GM23338 (cell line): ENCODE measurements at regions not wholly inside any gene's neighbourhood (a gene's known extent, or its start where the extent isn't known, plus 50 kb on each side); places are given as distances from the start of the nearest gene placed in this dataset.

Source experiments
- ATAC-seq: fragments of 200-7000 bp; cut with Tn5 transposase; 3 replicates; pipeline ENCODE4 v1.9.1; 2020
- DNase-seq: peaks from one replicate; pipeline ENCODE4 v3.0.0-alpha.2; 2015; ENCODE audit warnings: low spot score
- H2AFZ ChIP-seq: fragments of 200-600 bp; sonication (generic); 2 replicates; pipeline ENCODE4 v1.8.0; 2016; ENCODE audit warnings: antibody characterized with exemption, mild to moderate bottlenecking, moderate library complexity
- H3F3A ChIP-seq: fragments of 200-600 bp; sonication (generic); replicated peaks from 2 replicates; pipeline ENCODE4 v1.8.0; 2017; ENCODE audit warnings: antibody characterized with exemption, mixed run types, low read depth
- H3K27ac ChIP-seq: fragments of 200-600 bp; sonication (generic); 2 replicates; pipeline ENCODE4 v1.6.1; 2016; ENCODE audit warnings: low read depth
- H3K27me3 ChIP-seq: fragments of 200-600 bp; sonication (generic); 2 replicates; pipeline ENCODE4 v1.8.0; 2016; ENCODE audit warnings: mild to moderate bottlenecking, mixed run types, moderate library complexity; ENCODE audit not compliant: insufficient read depth
- H3K36me3 ChIP-seq: fragments of 200-600 bp; sonication (generic); 2 replicates; pipeline ENCODE4 v1.8.0; 2016; ENCODE audit warnings: mild to moderate bottlenecking; ENCODE audit not compliant: insufficient read depth
- H3K4me1 ChIP-seq: fragments of 200-600 bp; sonication (generic); 2 replicates; pipeline ENCODE4 v1.8.0; 2016; ENCODE audit warnings: mild to moderate bottlenecking, moderate library complexity; ENCODE audit not compliant: insufficient read depth
- H3K4me2 ChIP-seq: fragments of 200-600 bp; sonication (generic); 2 replicates; pipeline ENCODE4 v1.7.1; 2017; ENCODE audit warnings: mixed run types
- H3K4me3 ChIP-seq: fragments of 200-600 bp; sonication (generic); 2 replicates; pipeline ENCODE4 v1.6.1; 2016; ENCODE audit warnings: mixed run types
- H3K79me2 ChIP-seq: fragments of 200-600 bp; sonication (generic); replicated peaks from 2 replicates; pipeline ENCODE4 v1.8.0; 2017; ENCODE audit warnings: mild to moderate bottlenecking; ENCODE audit not compliant: insufficient read depth
- H3K9me2 ChIP-seq: fragments of 200-600 bp; sonication (generic); 2 replicates; pipeline ENCODE4 v1.8.0; 2017; ENCODE audit not compliant: insufficient read depth
- H4K20me1 ChIP-seq: fragments of 200-600 bp; sonication (generic); replicated peaks from 2 replicates; pipeline ENCODE4 v1.8.0; 2017; ENCODE audit warnings: mild to moderate bottlenecking; ENCODE audit not compliant: insufficient read depth
- H3K27ac Mint-ChIP-seq: 2 replicates; pipeline ENCODE4 v1.8.0; 2020; ENCODE audit warnings: inconsistent platforms, mild to moderate bottlenecking, moderate library complexity, mixed read lengths
- H3K27me3 Mint-ChIP-seq: 3 replicates; pipeline ENCODE4 v1.8.0; 2022; ENCODE audit warnings: low read depth, mild to moderate bottlenecking, moderate library complexity, mixed read lengths, inconsistent platforms; ENCODE audit not compliant: insufficient read depth, poor library complexity
- H3K36me3 Mint-ChIP-seq: 3 replicates; pipeline ENCODE4 v1.8.0; 2021; ENCODE audit warnings: low read depth, mild to moderate bottlenecking, inconsistent platforms, moderate library complexity, mixed read lengths
- H3K4me1 Mint-ChIP-seq: 3 replicates; pipeline ENCODE4 v1.8.0; 2020; ENCODE audit warnings: mild to moderate bottlenecking, inconsistent platforms, mixed read lengths
- H3K4me3 Mint-ChIP-seq: 3 replicates; pipeline ENCODE4 v1.8.0; 2021; ENCODE audit warnings: moderate library complexity, mild to moderate bottlenecking, inconsistent platforms, mixed read lengths
- H3K9me3 Mint-ChIP-seq: 3 replicates; pipeline ENCODE4 v1.8.0; 2020; ENCODE audit warnings: moderate library complexity, mild to moderate bottlenecking, inconsistent platforms, mixed read lengths
- CREB1 ChIP-seq: fragments of 250-450 bp; sonication (Bioruptor Pico); IDR thresholded peaks from 2 replicates; pipeline ENCODE4 v1.5.0; 2020; ENCODE audit warnings: low read depth, mild to moderate bottlenecking, moderate library complexity
- EZH2 ChIP-seq: fragments of 200-600 bp; sonication (generic); IDR thresholded peaks from one replicate; pipeline ENCODE4 v1.8.0; 2017; ENCODE audit warnings: antibody characterized with exemption, mild to moderate bottlenecking, low read depth; ENCODE audit not compliant: unreplicated experiment
- EZH2phosphoT487 ChIP-seq: fragments of 200-600 bp; sonication (generic); IDR thresholded peaks from one replicate; pipeline ENCODE4 v1.8.1; 2018; ENCODE audit warnings: antibody characterized with exemption; ENCODE audit not compliant: unreplicated experiment
- JUNB ChIP-seq: IDR thresholded peaks from one replicate; pipeline ENCODE4 v1.6.1; 2016; ENCODE audit warnings: antibody characterized with exemption; ENCODE audit not compliant: unreplicated experiment
- POLR2AphosphoS5 ChIP-seq: IDR thresholded peaks from 2 replicates; pipeline ENCODE4 v1.6.1; 2016; ENCODE audit warnings: antibody characterized with exemption, low read depth
- STAT1 ChIP-seq: IDR thresholded peaks from one replicate; pipeline ENCODE4 v1.6.1; 2016; ENCODE audit warnings: antibody characterized with exemption; ENCODE audit not compliant: unreplicated experiment
- ZNF114 ChIP-seq: fragments of 250-450 bp; sonication (Bioruptor Pico); IDR thresholded peaks from 2 replicates; pipeline ENCODE4 v1.5.0; 2020; ENCODE audit warnings: mild to moderate bottlenecking, moderate library complexity
- ZNF331 ChIP-seq: fragments of 250-450 bp; sonication (Bioruptor Pico); IDR thresholded peaks from 2 replicates; pipeline ENCODE4 v1.5.0; 2020; ENCODE audit warnings: low read depth, mild to moderate bottlenecking, moderate library complexity
- TF ChIP-seq, protein P1 (sequence below): fragments of 250-450 bp; sonication (Bioruptor Pico); IDR thresholded peaks from 2 replicates; pipeline ENCODE4 v1.5.0; 2020; ENCODE audit warnings: mild to moderate bottlenecking, moderate library complexity
- TF ChIP-seq, protein P2 (sequence below): IDR thresholded peaks from 2 replicates; pipeline ENCODE4 v1.6.1; 2016; ENCODE audit warnings: antibody characterized with exemption
- TF ChIP-seq, protein P3 (sequence below): IDR thresholded peaks from one replicate; pipeline ENCODE4 v1.6.1; 2018; ENCODE audit warnings: antibody characterized with exemption; ENCODE audit not compliant: unreplicated experiment

DNA sequence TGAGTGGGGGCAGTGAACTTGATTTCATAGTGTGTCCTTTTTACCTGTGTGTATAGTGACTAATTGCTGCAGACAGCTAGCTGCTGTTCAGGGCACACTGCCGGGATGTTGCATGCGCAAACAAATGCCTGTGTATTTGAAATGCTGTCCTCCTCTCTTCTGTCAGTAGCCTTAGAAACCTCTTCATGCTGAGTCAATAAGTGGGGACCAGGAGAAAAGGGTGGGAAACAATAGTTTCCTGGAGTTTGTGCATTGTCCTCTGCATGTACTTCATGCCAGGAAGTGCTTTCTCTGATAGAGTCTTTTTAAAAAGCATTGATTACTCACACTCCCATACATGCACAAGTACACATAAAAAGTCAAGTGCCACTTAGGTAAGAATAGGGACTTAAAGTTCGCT is 1183.7 kb upstream of the CELF2 start (continued):
- TF ChIP-seq, protein P1, sequence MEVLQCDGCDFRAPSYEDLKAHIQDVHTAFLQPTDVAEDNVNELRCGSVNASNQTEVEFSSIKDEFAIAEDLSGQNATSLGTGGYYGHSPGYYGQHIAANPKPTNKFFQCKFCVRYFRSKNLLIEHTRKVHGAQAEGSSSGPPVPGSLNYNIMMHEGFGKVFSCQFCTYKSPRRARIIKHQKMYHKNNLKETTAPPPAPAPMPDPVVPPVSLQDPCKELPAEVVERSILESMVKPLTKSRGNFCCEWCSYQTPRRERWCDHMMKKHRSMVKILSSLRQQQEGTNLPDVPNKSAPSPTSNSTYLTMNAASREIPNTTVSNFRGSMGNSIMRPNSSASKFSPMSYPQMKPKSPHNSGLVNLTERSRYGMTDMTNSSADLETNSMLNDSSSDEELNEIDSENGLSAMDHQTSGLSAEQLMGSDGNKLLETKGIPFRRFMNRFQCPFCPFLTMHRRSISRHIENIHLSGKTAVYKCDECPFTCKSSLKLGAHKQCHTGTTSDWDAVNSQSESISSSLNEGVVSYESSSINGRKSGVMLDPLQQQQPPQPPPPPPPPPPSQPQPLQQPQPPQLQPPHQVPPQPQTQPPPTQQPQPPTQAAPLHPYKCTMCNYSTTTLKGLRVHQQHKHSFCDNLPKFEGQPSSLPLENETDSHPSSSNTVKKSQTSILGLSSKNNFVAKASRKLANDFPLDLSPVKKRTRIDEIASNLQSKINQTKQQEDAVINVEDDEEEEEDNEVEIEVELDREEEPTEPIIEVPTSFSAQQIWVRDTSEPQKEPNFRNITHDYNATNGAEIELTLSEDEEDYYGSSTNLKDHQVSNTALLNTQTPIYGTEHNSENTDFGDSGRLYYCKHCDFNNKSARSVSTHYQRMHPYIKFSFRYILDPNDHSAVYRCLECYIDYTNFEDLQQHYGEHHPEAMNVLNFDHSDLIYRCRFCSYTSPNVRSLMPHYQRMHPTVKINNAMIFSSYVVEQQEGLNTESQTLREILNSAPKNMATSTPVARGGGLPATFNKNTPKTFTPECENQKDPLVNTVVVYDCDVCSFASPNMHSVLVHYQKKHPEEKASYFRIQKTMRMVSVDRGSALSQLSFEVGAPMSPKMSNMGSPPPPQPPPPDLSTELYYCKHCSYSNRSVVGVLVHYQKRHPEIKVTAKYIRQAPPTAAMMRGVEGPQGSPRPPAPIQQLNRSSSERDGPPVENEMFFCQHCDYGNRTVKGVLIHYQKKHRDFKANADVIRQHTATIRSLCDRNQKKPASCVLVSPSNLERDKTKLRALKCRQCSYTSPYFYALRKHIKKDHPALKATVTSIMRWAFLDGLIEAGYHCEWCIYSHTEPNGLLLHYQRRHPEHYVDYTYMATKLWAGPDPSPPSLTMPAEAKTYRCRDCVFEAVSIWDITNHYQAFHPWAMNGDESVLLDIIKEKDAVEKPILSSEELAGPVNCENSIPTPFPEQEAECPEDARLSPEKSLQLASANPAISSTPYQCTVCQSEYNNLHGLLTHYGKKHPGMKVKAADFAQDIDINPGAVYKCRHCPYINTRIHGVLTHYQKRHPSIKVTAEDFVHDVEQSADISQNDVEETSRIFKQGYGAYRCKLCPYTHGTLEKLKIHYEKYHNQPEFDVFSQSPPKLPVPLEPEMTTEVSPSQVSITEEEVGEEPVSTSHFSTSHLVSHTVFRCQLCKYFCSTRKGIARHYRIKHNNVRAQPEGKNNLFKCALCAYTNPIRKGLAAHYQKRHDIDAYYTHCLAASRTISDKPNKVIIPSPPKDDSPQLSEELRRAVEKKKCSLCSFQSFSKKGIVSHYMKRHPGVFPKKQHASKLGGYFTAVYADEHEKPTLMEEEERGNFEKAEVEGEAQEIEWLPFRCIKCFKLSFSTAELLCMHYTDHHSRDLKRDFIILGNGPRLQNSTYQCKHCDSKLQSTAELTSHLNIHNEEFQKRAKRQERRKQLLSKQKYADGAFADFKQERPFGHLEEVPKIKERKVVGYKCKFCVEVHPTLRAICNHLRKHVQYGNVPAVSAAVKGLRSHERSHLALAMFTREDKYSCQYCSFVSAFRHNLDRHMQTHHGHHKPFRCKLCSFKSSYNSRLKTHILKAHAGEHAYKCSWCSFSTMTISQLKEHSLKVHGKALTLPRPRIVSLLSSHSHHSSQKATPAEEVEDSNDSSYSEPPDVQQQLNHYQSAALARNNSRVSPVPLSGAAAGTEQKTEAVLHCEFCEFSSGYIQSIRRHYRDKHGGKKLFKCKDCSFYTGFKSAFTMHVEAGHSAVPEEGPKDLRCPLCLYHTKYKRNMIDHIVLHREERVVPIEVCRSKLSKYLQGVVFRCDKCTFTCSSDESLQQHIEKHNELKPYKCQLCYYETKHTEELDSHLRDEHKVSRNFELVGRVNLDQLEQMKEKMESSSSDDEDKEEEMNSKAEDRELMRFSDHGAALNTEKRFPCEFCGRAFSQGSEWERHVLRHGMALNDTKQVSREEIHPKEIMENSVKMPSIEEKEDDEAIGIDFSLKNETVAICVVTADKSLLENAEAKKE, result no peak
- TF ChIP-seq POLR2AphosphoS5, result no peak
- TF ChIP-seq, protein P2, sequence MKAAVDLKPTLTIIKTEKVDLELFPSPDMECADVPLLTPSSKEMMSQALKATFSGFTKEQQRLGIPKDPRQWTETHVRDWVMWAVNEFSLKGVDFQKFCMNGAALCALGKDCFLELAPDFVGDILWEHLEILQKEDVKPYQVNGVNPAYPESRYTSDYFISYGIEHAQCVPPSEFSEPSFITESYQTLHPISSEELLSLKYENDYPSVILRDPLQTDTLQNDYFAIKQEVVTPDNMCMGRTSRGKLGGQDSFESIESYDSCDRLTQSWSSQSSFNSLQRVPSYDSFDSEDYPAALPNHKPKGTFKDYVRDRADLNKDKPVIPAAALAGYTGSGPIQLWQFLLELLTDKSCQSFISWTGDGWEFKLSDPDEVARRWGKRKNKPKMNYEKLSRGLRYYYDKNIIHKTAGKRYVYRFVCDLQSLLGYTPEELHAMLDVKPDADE, result no peak

DNA sequence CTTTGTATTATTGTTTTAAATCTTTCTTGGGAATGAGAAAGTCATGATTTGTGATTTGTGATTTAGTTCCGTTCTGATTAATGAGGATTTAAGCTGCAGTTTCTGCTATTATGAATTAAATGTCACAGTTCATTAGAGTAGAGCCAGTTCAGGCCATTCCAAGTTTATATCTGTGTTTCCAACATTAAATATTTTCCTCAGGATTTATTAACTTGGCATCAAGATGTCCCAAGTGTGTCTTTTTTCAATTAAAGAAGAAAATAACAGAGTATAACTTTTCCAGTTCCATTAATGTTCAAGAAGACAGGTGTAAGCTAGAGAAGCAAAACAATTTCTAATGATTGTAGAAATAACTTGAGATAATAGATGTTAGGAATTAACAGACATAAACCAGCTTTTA is 1183.2 kb upstream of the CELF2 start:
- Mint-ChIP-seq H3K27ac (no peak overlapping the region), H3K27me3 (no peaks in the 10 kb centered on the region), H3K4me3 (no peak overlapping the region), H3K36me3 (peaks cover 14% of the 10 kb centered on the region; the same call in 2 of the 3 replicates), H3K4me1 (peaks cover 11% of the 10 kb centered on the region), H3K9me3 (peaks cover 11% of the 10 kb centered on the region; the same call in 2 of the 3 replicates)
- no peak for DNase-seq
- no peak overlapping the region for H3K27ac ChIP-seq
- peaks cover 10% of the 10 kb centered on the region; the same call in 1 of the 2 replicates for H3K9me2 ChIP-seq
- H3K4me2 ChIP-seq, result no peak overlapping the region
- no peak overlapping the region for H2AFZ ChIP-seq
- no peak for ATAC-seq
- no peaks in the 10 kb centered on the region for H4K20me1 ChIP-seq
- H3F3A ChIP-seq, result no peaks in the 10 kb centered on the region
- no peak for TF ChIP-seq JUNB
- TF ChIP-seq, protein P2, result no peak
- no peak for TF ChIP-seq STAT1
- no peak for TF ChIP-seq EZH2phosphoT487
- TF ChIP-seq, protein P3, sequence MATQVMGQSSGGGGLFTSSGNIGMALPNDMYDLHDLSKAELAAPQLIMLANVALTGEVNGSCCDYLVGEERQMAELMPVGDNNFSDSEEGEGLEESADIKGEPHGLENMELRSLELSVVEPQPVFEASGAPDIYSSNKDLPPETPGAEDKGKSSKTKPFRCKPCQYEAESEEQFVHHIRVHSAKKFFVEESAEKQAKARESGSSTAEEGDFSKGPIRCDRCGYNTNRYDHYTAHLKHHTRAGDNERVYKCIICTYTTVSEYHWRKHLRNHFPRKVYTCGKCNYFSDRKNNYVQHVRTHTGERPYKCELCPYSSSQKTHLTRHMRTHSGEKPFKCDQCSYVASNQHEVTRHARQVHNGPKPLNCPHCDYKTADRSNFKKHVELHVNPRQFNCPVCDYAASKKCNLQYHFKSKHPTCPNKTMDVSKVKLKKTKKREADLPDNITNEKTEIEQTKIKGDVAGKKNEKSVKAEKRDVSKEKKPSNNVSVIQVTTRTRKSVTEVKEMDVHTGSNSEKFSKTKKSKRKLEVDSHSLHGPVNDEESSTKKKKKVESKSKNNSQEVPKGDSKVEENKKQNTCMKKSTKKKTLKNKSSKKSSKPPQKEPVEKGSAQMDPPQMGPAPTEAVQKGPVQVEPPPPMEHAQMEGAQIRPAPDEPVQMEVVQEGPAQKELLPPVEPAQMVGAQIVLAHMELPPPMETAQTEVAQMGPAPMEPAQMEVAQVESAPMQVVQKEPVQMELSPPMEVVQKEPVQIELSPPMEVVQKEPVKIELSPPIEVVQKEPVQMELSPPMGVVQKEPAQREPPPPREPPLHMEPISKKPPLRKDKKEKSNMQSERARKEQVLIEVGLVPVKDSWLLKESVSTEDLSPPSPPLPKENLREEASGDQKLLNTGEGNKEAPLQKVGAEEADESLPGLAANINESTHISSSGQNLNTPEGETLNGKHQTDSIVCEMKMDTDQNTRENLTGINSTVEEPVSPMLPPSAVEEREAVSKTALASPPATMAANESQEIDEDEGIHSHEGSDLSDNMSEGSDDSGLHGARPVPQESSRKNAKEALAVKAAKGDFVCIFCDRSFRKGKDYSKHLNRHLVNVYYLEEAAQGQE, result no peak
- no peak for TF ChIP-seq CREB1
- no peak for TF ChIP-seq ZNF331
- no peak for TF ChIP-seq EZH2
- TF ChIP-seq ZNF114 (CRISPR knock-in tag), result no peak
- H3K4me3 ChIP-seq, result no peak overlapping the region
- peaks cover 7% of the 10 kb centered on the region; the same call in 1 of the 2 replicates for H3K4me1 ChIP-seq
- H3K79me2 ChIP-seq, result no peaks in the 10 kb centered on the region
- H3K27me3 ChIP-seq, result no peaks in the 10 kb centered on the region
- no peaks in the 10 kb centered on the region for H3K36me3 ChIP-seq
